Eye (tissue), 1 donor: ENCODE measurements at regions not wholly inside any gene's neighbourhood (a gene's known extent, or its start where the extent isn't known, plus 50 kb on each side); places are given as distances from the start of the nearest gene placed in this dataset.

ENCODE experiments used
- DNase-seq: peaks from one replicate; pipeline ENCODE4 v3.0.0-alpha.2; 2015

GRCh38 chr17:73936908-73937627 is 266.4 kb upstream of the RPL38 start:
- DNase-seq, result no peak

DNA sequence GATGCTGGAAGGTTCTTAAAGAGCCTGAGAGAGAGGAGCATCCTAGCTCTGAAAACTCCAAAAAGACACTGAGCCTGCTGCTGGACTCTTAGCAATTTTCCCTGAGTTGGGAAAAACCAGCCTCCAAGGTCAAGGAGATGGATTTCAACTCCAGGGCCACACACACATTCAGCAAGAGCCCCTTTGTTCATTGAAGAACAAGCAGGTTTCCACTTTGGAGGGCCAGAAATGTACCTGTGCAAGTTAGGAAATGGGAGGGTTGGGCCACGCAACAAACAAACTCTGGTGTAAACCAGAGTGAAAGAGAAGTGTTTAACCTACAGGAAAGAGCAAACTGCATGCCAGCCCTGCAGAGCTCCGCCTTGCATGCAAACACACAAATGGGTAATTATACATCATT is 264.8 kb upstream of the RPL38 start:
- DNase-seq, result no peak

GRCh38 chr17:73939806-73940205 is 263.7 kb upstream of the RPL38 start:
- no peak for DNase-seq

DNA sequence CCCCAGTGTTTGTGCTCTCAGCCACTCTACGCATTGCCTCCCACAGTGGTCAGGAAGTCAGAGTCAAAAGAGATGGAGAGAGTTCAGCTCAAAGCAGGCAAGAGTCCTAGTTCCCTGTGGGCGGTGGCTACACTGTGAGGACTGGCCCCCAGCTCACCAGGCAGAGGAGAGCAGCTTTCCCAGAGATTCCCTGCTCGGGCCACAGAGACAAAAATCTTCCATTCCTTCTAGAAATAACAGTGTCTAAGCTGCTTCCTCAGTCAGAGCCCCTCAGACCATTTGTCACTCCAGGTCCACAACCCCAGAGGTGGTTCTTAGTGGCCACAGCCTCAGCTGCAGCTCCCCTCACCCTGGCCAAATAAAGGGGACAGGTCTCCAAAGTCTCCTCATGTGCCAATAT is 263.0 kb upstream of the RPL38 start:
- no peak for DNase-seq

GRCh38 chr17:73941919-73942530 is 261.5 kb upstream of the RPL38 start:
- no peak for DNase-seq

- DNase-seq, result no peak
Observed at GRCh38 chr17:73942703-73943415, 260.6 kb upstream of the RPL38 start.

- DNase-seq, result no peak
Observed at GRCh38 chr17:73943416-73944110, 259.9 kb upstream of the RPL38 start.

DNA sequence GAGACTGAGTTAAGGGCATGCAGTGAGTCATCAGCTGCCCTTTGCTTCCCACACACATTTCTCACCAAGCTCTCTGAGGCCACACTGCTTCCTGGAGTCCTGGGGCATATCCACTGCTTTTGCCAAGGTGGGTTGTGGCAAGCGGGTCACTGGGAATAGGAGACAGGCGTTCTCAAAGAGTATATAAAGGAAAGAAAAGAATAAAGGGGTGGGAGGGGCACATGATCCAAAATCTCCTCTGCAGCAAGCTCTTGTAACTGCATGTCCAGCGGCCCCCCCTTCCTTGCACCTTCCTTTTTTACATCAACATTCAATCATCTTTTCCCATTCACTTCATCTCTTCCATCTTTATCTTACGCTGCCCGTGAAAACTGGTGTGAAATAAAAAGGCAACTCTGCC is 259.1 kb upstream of the RPL38 start:
- no peak for DNase-seq

GRCh38 chr17:73947281-73947965 is 256.1 kb upstream of the RPL38 start:
- no peak for DNase-seq

DNA sequence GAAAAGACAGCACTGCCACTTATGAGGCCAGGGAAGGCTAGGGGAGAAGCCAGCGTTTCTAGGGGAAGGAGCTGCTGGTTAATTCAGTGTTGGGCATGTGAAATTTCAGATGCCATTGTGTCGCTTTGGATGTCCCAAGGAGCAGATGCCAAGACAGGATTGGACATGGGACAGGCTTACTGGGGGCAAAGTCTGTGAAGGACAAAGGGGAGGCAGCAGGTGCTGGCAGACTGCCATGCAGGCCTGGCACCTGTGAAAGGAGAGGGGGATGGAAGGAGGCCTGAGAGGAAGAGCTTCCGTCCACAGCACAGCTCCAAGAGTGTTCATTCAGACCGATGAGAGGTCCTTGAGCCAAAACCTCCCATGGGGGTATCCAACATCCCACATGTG is 255.5 kb upstream of the RPL38 start:
- DNase-seq, result no peak

DNA sequence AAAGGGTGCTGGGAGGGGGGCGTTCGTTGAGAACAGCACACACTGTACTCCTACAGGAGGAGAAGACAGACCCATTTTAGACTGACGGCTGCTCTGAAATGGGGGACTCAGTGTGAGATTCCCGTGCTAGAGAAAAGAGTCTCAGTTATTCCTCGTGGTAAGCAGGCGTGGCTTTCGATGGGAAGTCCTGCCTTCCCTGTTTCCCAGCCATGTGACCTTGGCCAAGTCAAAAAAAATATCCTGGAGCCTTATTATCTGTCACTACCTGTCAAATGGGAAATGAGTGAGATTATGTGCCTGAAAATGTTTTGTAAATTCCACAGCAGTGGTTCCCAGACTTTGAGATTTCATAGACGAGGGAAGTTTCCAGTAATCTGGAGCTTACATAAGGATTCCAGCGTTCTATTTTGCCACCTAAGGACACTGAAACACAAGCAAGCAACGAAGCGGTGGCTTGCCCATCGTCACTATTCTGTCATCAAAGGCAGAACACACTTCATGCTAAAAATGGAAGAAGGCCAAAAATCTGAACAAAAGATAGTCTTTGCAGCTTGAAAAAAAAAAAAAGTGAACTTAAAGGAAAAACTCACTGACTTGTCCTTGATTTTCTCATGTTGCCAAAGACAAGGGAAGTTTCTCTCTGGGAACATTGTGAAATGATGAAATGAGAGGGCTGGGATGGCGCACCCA is 253.4 kb upstream of the RPL38 start:
- DNase-seq, result no peak

DNA sequence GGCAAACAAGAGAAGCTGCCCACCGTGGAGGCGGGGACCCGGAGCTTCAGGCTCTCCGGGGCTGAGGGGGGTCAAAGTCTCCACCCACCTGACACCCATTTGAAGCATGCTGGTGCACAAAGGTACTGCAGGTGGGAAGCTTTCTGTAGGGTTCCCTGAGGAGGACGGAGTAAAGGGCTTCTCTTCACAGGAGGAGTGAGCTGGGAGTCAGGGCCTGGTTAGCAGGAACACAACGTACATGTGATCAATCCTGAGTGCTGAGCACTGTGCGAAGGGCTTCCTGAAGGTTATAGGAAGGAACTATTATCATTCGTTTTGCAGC is 252.9 kb upstream of the RPL38 start:
- no peak for DNase-seq

DNA sequence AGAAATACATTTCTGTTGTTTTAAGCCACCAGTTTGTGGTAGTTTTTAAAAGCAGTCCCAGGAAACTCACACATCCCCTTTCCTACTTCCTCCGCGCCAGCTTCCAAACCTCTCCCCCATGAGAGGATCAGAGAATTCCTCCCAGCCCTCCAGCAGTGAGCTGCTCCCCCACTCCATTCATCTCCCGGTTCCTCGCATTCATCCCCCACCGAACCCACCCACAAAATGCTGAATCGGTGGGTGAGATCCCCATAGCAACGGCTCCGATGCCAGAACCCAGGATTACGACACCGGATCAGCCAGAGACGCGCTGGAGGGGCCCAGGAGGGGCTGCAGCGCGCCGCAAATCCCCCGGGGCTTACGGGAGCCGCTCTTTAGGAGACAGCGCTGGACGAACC is 251.4 kb upstream of the RPL38 start:
- peak; percentile 89 for DNase-seq

DNA sequence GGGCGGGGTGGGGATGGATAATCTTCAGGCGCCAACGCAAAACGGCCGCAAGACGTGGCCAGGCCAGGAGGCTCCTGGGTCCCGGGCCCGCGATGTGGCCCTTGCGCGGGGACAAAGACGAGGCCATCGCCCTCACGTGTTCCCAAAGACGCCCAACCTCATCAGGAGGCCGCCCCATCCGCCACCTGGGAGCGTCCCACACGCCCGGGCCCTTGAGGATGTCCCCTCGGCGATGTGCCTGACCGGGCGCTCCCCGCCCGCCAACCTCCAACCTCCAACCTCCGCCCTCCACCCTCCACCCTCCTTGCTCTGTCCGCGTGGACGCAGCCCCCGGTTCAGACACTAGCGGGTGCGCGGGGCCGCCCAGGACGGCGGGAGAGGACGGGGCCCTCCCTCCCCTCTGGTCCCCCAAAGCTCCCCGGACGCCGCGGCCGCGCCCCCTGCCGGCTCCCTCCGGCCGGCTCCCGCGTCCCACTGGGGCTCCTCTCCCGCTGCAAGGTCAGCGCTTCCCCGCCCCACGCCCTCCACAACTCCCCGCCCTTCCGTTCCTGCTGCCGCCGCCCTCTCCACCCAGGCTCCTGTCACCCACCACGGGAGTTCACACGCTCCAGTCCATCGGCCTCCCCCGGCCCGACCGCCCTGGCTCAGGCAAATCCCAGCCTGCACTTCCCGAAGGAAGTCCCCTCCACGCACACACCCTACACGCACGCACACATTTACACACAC is 250.8 kb upstream of the RPL38 start:
- DNase-seq, result peak; percentile 83

- DNase-seq, result no peak
Observed at GRCh38 chr17:73953206-73954033, 250.1 kb upstream of the RPL38 start.

GRCh38 chr17:73954951-73955350 is 248.5 kb upstream of the RPL38 start:
- no peak for DNase-seq

DNA sequence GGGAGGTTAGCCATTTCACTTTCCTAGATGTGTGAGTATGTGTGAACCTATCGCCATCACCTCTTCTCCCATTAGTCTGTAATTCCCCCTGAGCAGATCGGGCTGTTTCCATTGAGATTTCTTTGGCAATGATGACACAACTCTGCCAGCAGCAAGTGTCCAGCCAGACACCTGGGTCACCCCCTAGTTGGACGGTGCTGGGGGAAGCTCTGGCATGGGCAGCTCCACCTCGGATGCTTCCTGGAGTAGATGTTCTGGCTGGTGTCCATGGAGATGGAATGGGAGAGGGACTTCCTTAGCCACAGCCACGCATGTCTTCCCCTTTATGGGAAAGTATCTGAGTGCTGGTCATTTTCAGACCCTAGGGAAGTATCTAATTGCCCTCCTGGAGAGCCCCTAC is 247.9 kb upstream of the RPL38 start:
- no peak for DNase-seq

DNA sequence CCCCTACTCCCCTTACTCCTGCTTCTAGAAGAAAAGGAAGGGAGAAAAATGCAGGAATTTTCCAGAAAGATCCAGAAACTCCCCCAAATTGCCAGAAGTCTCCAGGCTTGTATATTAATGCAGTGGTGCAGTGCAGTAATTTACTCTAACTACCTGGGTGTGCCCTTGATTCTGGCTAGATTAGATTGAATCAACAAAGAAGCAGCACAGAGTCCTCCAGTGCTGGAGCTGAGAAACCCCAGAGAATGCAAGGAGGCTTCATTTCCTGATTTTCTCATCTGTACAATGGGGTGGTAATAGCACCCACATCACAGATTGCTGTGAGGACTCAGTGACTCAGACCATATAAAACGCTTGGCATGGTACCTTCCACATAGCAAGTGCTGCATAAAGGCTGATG is 247.3 kb upstream of the RPL38 start:
- no peak for DNase-seq

GRCh38 chr17:73956595-73957465 is 246.6 kb upstream of the RPL38 start:
- DNase-seq, result peak; percentile 85

GRCh38 chr17:73957564-73957963 is 245.9 kb upstream of the RPL38 start:
- DNase-seq, result peak; percentile 27
